CD4-positive, alpha-beta T cell treated with Interleukin-15 for 4 hours (primary cell): ENCODE measurements at regions not wholly inside any gene's neighbourhood (a gene's known extent, or its start where the extent isn't known, plus 50 kb on each side); places are given as distances from the start of the nearest gene placed in this dataset.
"Not testable (repeated sequence)": the region's sequence is repeated elsewhere in the genome, so short reads cannot be mapped to it uniquely, and the experiment has no call there.

Experiments
- DNase-seq: peaks from one replicate; pipeline ENCODE4 v3.0.0-alpha.2; 2020; ENCODE audit warnings: low spot score

GRCh38 chr17:74116087-74116717, 87.3 kb upstream of the RPL38 start:
- no peak for DNase-seq

- DNase-seq, result no peak
Observed at GRCh38 chr17:74117087-74117698, 86.3 kb upstream of the RPL38 start.

GRCh38 chr17:74117999-74118421, 85.5 kb upstream of the RPL38 start:
- DNase-seq, result no peak

- no peak for DNase-seq
Observed at GRCh38 chr17:74118504-74118903, 85.0 kb upstream of the RPL38 start.

GRCh38 chr17:74119049-74119580, 84.4 kb upstream of the RPL38 start:
- no peak for DNase-seq

- no peak for DNase-seq
Observed at GRCh38 chr17:74119965-74120364, 83.5 kb upstream of the RPL38 start.

- DNase-seq, result no peak
Observed at GRCh38 chr17:74123350-74123749, 80.1 kb upstream of the RPL38 start.

GRCh38 chr17:74123866-74124444, 79.5 kb upstream of the RPL38 start:
- DNase-seq, result no peak

GRCh38 chr17:74125156-74125555, 78.3 kb upstream of the RPL38 start:
- DNase-seq, result no peak

- no peak for DNase-seq
Observed at GRCh38 chr17:74126179-74126900, 77.1 kb upstream of the RPL38 start.

- DNase-seq, result no peak
Observed at GRCh38 chr17:74126959-74127358, 76.5 kb upstream of the RPL38 start.

- DNase-seq, result no peak
Observed at GRCh38 chr17:74128456-74129211, 74.8 kb upstream of the RPL38 start.

- not testable (repeated sequence) for DNase-seq
Observed at GRCh38 chr17:74129800-74130199, 73.7 kb upstream of the RPL38 start.

- DNase-seq, result no peak
Observed at GRCh38 chr17:74130276-74130675, 73.2 kb upstream of the RPL38 start.

GRCh38 chr17:74130841-74131240, 72.6 kb upstream of the RPL38 start:
- DNase-seq, result no peak

GRCh38 chr17:74132354-74132753, 71.1 kb upstream of the RPL38 start:
- no peak for DNase-seq

GRCh38 chr17:74133740-74134139, 69.7 kb upstream of the RPL38 start:
- DNase-seq, result no peak

GRCh38 chr17:74134234-74134633, 69.2 kb upstream of the RPL38 start:
- not testable (repeated sequence) for DNase-seq

- no peak for DNase-seq
Observed at GRCh38 chr17:74134991-74135390, 68.5 kb upstream of the RPL38 start.

- DNase-seq, result no peak
Observed at GRCh38 chr17:74135391-74136167, 67.9 kb upstream of the RPL38 start.

- DNase-seq, result no peak
Observed at GRCh38 chr17:74137416-74137815, 66.1 kb upstream of the RPL38 start.
